Colonic mucosa (tissue), 4 donors: ENCODE measurements at regions not wholly inside any gene's neighbourhood (a gene's known extent, or its start where the extent isn't known, plus 50 kb on each side); places are given as distances from the start of the nearest gene placed in this dataset.

Source experiments
- DNase-seq: peaks from one replicate; pipeline ENCODE4 v3.0.0-alpha.2; 2020
- H3K27ac ChIP-seq: fragments of 200-600 bp; one replicate; pipeline ENCODE4 v1.8.0; 2021
- H3K27me3 ChIP-seq: fragments of 200-600 bp; one replicate; pipeline ENCODE4 v1.8.0; 2021
- H3K36me3 ChIP-seq: fragments of 200-600 bp; one replicate; pipeline ENCODE4 v1.8.0; 2021
- H3K4me1 ChIP-seq: fragments of 200-600 bp; one replicate; pipeline ENCODE4 v1.8.0; 2021; ENCODE audit warnings: mild to moderate bottlenecking
- H3K4me3 ChIP-seq: fragments of 200-600 bp; one replicate; pipeline ENCODE4 v1.8.0; 2021
- H3K9ac ChIP-seq, 2 donors: one replicate each; pipeline ENCODE4 v1.7.0; 2013; ENCODE audit warnings: control low read depth in 2 of 2, low read depth in 2 of 2, low read length in 2 of 2
- H3K9me3 ChIP-seq: fragments of 200-600 bp; one replicate; pipeline ENCODE4 v1.8.0; 2021
- intact Hi-C: fragments of 100-400 bp; cut with DNase I; formaldehyde crosslinking; loops from one replicate; pipeline ENCODE4 v1.14.1; 2022
- TF ChIP-seq, protein P1 (sequence below): fragments of 200-600 bp; IDR thresholded peaks from one replicate; pipeline ENCODE4 v1.8.0; 2022; ENCODE audit warnings: antibody characterized with exemption, mild to moderate bottlenecking
- donor health status: healthy.
- donor health status: DM: no; HTN: no; CAD: no.
- donor health status: DM: no; HTN: no; CAD: no.

DNA sequence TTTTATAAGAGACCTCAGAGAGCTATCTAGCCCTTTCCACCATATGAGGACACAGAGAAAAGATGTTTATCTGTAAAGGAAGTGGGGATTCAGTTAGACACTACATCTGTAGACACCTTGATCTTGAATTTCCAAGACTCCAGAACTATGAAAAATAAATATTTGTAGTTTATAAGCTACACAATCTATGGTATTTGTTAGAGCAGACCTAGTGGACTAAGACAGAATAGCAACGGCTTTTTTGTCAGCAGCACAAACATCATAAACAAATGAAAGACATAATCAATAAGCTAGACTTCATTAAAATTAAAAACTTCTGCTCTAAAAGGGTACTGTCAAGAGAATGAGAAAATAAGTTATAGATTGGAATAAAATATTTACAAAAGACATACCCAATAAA lies 810.1 kb downstream of the FSCB start:
- H3K9me3 ChIP-seq = no peaks in the 10 kb centered on the region
- no peak for DNase-seq
- H3K27me3 ChIP-seq = no peaks in the 10 kb centered on the region
- no peak overlapping the region for H3K9ac ChIP-seq
- H3K27ac ChIP-seq = no peak overlapping the region
- TF ChIP-seq, protein P1, sequence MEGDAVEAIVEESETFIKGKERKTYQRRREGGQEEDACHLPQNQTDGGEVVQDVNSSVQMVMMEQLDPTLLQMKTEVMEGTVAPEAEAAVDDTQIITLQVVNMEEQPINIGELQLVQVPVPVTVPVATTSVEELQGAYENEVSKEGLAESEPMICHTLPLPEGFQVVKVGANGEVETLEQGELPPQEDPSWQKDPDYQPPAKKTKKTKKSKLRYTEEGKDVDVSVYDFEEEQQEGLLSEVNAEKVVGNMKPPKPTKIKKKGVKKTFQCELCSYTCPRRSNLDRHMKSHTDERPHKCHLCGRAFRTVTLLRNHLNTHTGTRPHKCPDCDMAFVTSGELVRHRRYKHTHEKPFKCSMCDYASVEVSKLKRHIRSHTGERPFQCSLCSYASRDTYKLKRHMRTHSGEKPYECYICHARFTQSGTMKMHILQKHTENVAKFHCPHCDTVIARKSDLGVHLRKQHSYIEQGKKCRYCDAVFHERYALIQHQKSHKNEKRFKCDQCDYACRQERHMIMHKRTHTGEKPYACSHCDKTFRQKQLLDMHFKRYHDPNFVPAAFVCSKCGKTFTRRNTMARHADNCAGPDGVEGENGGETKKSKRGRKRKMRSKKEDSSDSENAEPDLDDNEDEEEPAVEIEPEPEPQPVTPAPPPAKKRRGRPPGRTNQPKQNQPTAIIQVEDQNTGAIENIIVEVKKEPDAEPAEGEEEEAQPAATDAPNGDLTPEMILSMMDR = no peak
- intact Hi-C loops = no loop called here
- H3K4me1 ChIP-seq = no peaks in the 10 kb centered on the region
- no peak overlapping the region for H3K4me3 ChIP-seq
- no peaks in the 10 kb centered on the region for H3K36me3 ChIP-seq

- TF ChIP-seq, protein P1 = no peak
- intact Hi-C loops = no loop called here
- Histone ChIP-seq H3K36me3 (no peaks in the 10 kb centered on the region), H3K27ac (no peak overlapping the region), H3K4me1 (no peaks in the 10 kb centered on the region), H3K27me3 (no peaks in the 10 kb centered on the region), H3K4me3 (no peak overlapping the region), H3K9ac (no peak overlapping the region), H3K9me3 (no peaks in the 10 kb centered on the region)
- no peak for DNase-seq
These were observed 814.4 kb downstream of the FSCB start for GRCh38 chr14:43692706-43693105.

- Histone ChIP-seq H3K36me3 (no peaks in the 10 kb centered on the region), H3K27me3 (no peaks in the 10 kb centered on the region), H3K4me3 (no peak overlapping the region), H3K9ac (no peak overlapping the region), H3K9me3 (no peaks in the 10 kb centered on the region), H3K4me1 (no peaks in the 10 kb centered on the region), H3K27ac (no peak overlapping the region)
- intact Hi-C loops = no loop called here
- TF ChIP-seq, protein P1 = no peak
- DNase-seq = no peak
These were observed 819.2 kb downstream of the FSCB start for GRCh38 chr14:43687921-43688320.

GRCh38 chr14:43677581-43677980 lies 829.5 kb downstream of the FSCB start:
- TF ChIP-seq, protein P1 = no peak
- no peaks in the 10 kb centered on the region for H3K9me3 ChIP-seq
- no peak overlapping the region for H3K27ac ChIP-seq
- no peaks in the 10 kb centered on the region for H3K27me3 ChIP-seq
- H3K36me3 ChIP-seq = no peaks in the 10 kb centered on the region
- no peak for DNase-seq
- no peak overlapping the region for H3K4me3 ChIP-seq
- intact Hi-C loops = no loop called here
- H3K9ac ChIP-seq = no peak overlapping the region
- H3K4me1 ChIP-seq = no peaks in the 10 kb centered on the region

- intact Hi-C loops = no loop called here
- Histone ChIP-seq H3K36me3 (no peaks in the 10 kb centered on the region), H3K4me1 (no peaks in the 10 kb centered on the region), H3K27ac (no peak overlapping the region), H3K9ac (no peak overlapping the region), H3K27me3 (no peaks in the 10 kb centered on the region), H3K4me3 (no peak overlapping the region), H3K9me3 (no peaks in the 10 kb centered on the region)
- DNase-seq = no peak
- TF ChIP-seq, protein P1 = no peak
These were observed 832.8 kb downstream of the FSCB start for GRCh38 chr14:43674273-43674672.
